AG04450 (cell line): ENCODE measurements at regions not wholly inside any gene's neighbourhood (a gene's known extent, or its start where the extent isn't known, plus 50 kb on each side); places are given as distances from the start of the nearest gene placed in this dataset.

Source experiments
- CTCF ChIA-PET: fragments of 300-600, 350-600 bp; formaldehyde crosslinking; extraction: SDS; loops from one replicate; lab custom pipeline; 2022; ENCODE audit warnings: antibody characterized with exemption, inconsistent platforms; lab: Charles Lee
- POLR2A ChIA-PET: fragments of 350-600 bp; formaldehyde crosslinking; extraction: SDS; loops from one replicate; lab custom pipeline; 2021; ENCODE audit warnings: antibody characterized with exemption, inconsistent platforms; lab: Yijun Ruan, JAX
- DNase-seq: peaks from one replicate; pipeline ENCODE4 v3.0.0-alpha.2; 2011; ENCODE audit warnings: low read depth, low spot score
- H3K27ac ChIP-seq: one replicate; pipeline ENCODE4 v1.5.1; 2012; ENCODE audit warnings: low read depth, low read length, control low read depth
- H3K27me3 ChIP-seq: one replicate; pipeline ENCODE4 v1.6.0; 2012; ENCODE audit warnings: low read length; ENCODE audit not compliant: control insufficient read depth, insufficient read depth
- H3K4me3 ChIP-seq: 2 replicates; pipeline ENCODE4 v1.5.1; 2011; ENCODE audit warnings: mild to moderate bottlenecking, low read depth, low read length, control low read depth
- H3K9me3 ChIP-seq: 2 replicates; pipeline ENCODE4 v1.5.1; 2012; ENCODE audit warnings: low read length; ENCODE audit not compliant: control insufficient read depth, insufficient read depth
- CTCF ChIP-seq: IDR thresholded peaks from 2 replicates; pipeline ENCODE4 v1.5.1; 2011; ENCODE audit warnings: low read depth, low read length, control low read depth, inconsistent platforms

GRCh38 chr22:34303656-34304055 is 383.4 kb upstream of the LARGE1 start:
- Histone ChIP-seq H3K9me3 (peaks cover 16% of the 10 kb centered on the region), H3K27me3 (no peaks in the 10 kb centered on the region), H3K4me3 (no peak overlapping the region), H3K27ac (no peak overlapping the region)
- ChIA-PET CTCF (no interaction called here), POLR2A (no interaction called here)
- TF ChIP-seq CTCF, result no peak
- DNase-seq, result no peak

GRCh38 chr22:34306361-34306760 is 386.1 kb upstream of the LARGE1 start:
- ChIA-PET CTCF (no interaction called here), POLR2A (no interaction called here)
- H3K27me3 ChIP-seq, result no peaks in the 10 kb centered on the region
- DNase-seq, result no peak
- no peak overlapping the region for H3K27ac ChIP-seq
- peaks cover 24% of the 10 kb centered on the region for H3K9me3 ChIP-seq
- no peak for TF ChIP-seq CTCF
- H3K4me3 ChIP-seq, result no peak overlapping the region

GRCh38 chr22:34308101-34308500 is 387.8 kb upstream of the LARGE1 start:
- H3K4me3 ChIP-seq, result no peak overlapping the region
- TF ChIP-seq CTCF, result no peak
- no peaks in the 10 kb centered on the region for H3K27me3 ChIP-seq
- ChIA-PET CTCF (no interaction called here), POLR2A (no interaction called here)
- no peak for DNase-seq
- no peak overlapping the region for H3K27ac ChIP-seq
- H3K9me3 ChIP-seq, result peaks cover 32% of the 10 kb centered on the region

- no peak overlapping the region for H3K4me3 ChIP-seq
- H3K27me3 ChIP-seq, result no peaks in the 10 kb centered on the region
- no peak for DNase-seq
- no peak for TF ChIP-seq CTCF
- ChIA-PET CTCF (no interaction called here), POLR2A (no interaction called here)
- peaks cover 26% of the 10 kb centered on the region for H3K9me3 ChIP-seq
- H3K27ac ChIP-seq, result no peak overlapping the region
Measured at GRCh38 chr22:34319346-34319745, 399.1 kb upstream of the LARGE1 start.

- H3K9me3 ChIP-seq, result peaks cover 21% of the 10 kb centered on the region
- H3K4me3 ChIP-seq, result no peak overlapping the region
- DNase-seq, result no peak
- no peaks in the 10 kb centered on the region for H3K27me3 ChIP-seq
- no peak overlapping the region for H3K27ac ChIP-seq
- CTCF ChIA-PET, result no interaction called here
- TF ChIP-seq CTCF, result no peak
- POLR2A ChIA-PET, result no interaction called here
Measured at GRCh38 chr22:34324763-34325162, 404.5 kb upstream of the LARGE1 start.
